GM23338 (cell line): ENCODE measurements at regions not wholly inside any gene's neighbourhood (a gene's known extent, or its start where the extent isn't known, plus 50 kb on each side); places are given as distances from the start of the nearest gene placed in this dataset.
A peak's percentile ranks its signal among the peaks of the same experiment; 100 is the strongest.

Source experiments
- ATAC-seq: fragments of 200-7000 bp; cut with Tn5 transposase; 3 replicates; pipeline ENCODE4 v1.9.1; 2020
- DNase-seq: peaks from one replicate; pipeline ENCODE4 v3.0.0-alpha.2; 2015; ENCODE audit warnings: low spot score
- H2AFZ ChIP-seq: fragments of 200-600 bp; sonication (generic); 2 replicates; pipeline ENCODE4 v1.8.0; 2016; ENCODE audit warnings: antibody characterized with exemption, mild to moderate bottlenecking, moderate library complexity
- H3F3A ChIP-seq: fragments of 200-600 bp; sonication (generic); replicated peaks from 2 replicates; pipeline ENCODE4 v1.8.0; 2017; ENCODE audit warnings: antibody characterized with exemption, mixed run types, low read depth
- H3K27ac ChIP-seq: fragments of 200-600 bp; sonication (generic); 2 replicates; pipeline ENCODE4 v1.6.1; 2016; ENCODE audit warnings: low read depth
- H3K27me3 ChIP-seq: fragments of 200-600 bp; sonication (generic); 2 replicates; pipeline ENCODE4 v1.8.0; 2016; ENCODE audit warnings: mild to moderate bottlenecking, mixed run types, moderate library complexity; ENCODE audit not compliant: insufficient read depth
- H3K36me3 ChIP-seq: fragments of 200-600 bp; sonication (generic); 2 replicates; pipeline ENCODE4 v1.8.0; 2016; ENCODE audit warnings: mild to moderate bottlenecking; ENCODE audit not compliant: insufficient read depth
- H3K4me1 ChIP-seq: fragments of 200-600 bp; sonication (generic); 2 replicates; pipeline ENCODE4 v1.8.0; 2016; ENCODE audit warnings: mild to moderate bottlenecking, moderate library complexity; ENCODE audit not compliant: insufficient read depth
- H3K4me2 ChIP-seq: fragments of 200-600 bp; sonication (generic); 2 replicates; pipeline ENCODE4 v1.7.1; 2017; ENCODE audit warnings: mixed run types
- H3K4me3 ChIP-seq: fragments of 200-600 bp; sonication (generic); 2 replicates; pipeline ENCODE4 v1.6.1; 2016; ENCODE audit warnings: mixed run types
- H3K79me2 ChIP-seq: fragments of 200-600 bp; sonication (generic); replicated peaks from 2 replicates; pipeline ENCODE4 v1.8.0; 2017; ENCODE audit warnings: mild to moderate bottlenecking; ENCODE audit not compliant: insufficient read depth
- H3K9me2 ChIP-seq: fragments of 200-600 bp; sonication (generic); 2 replicates; pipeline ENCODE4 v1.8.0; 2017; ENCODE audit not compliant: insufficient read depth
- H4K20me1 ChIP-seq: fragments of 200-600 bp; sonication (generic); replicated peaks from 2 replicates; pipeline ENCODE4 v1.8.0; 2017; ENCODE audit warnings: mild to moderate bottlenecking; ENCODE audit not compliant: insufficient read depth
- H3K27ac Mint-ChIP-seq: 2 replicates; pipeline ENCODE4 v1.8.0; 2020; ENCODE audit warnings: inconsistent platforms, mild to moderate bottlenecking, moderate library complexity, mixed read lengths
- H3K27me3 Mint-ChIP-seq: 3 replicates; pipeline ENCODE4 v1.8.0; 2022; ENCODE audit warnings: low read depth, mild to moderate bottlenecking, moderate library complexity, mixed read lengths, inconsistent platforms; ENCODE audit not compliant: insufficient read depth, poor library complexity
- H3K36me3 Mint-ChIP-seq: 3 replicates; pipeline ENCODE4 v1.8.0; 2021; ENCODE audit warnings: low read depth, mild to moderate bottlenecking, inconsistent platforms, moderate library complexity, mixed read lengths
- H3K4me1 Mint-ChIP-seq: 3 replicates; pipeline ENCODE4 v1.8.0; 2020; ENCODE audit warnings: mild to moderate bottlenecking, inconsistent platforms, mixed read lengths
- H3K4me3 Mint-ChIP-seq: 3 replicates; pipeline ENCODE4 v1.8.0; 2021; ENCODE audit warnings: moderate library complexity, mild to moderate bottlenecking, inconsistent platforms, mixed read lengths
- H3K9me3 Mint-ChIP-seq: 3 replicates; pipeline ENCODE4 v1.8.0; 2020; ENCODE audit warnings: moderate library complexity, mild to moderate bottlenecking, inconsistent platforms, mixed read lengths
- CREB1 ChIP-seq: fragments of 250-450 bp; sonication (Bioruptor Pico); IDR thresholded peaks from 2 replicates; pipeline ENCODE4 v1.5.0; 2020; ENCODE audit warnings: low read depth, mild to moderate bottlenecking, moderate library complexity
- EZH2 ChIP-seq: fragments of 200-600 bp; sonication (generic); IDR thresholded peaks from one replicate; pipeline ENCODE4 v1.8.0; 2017; ENCODE audit warnings: antibody characterized with exemption, mild to moderate bottlenecking, low read depth; ENCODE audit not compliant: unreplicated experiment
- EZH2phosphoT487 ChIP-seq: fragments of 200-600 bp; sonication (generic); IDR thresholded peaks from one replicate; pipeline ENCODE4 v1.8.1; 2018; ENCODE audit warnings: antibody characterized with exemption; ENCODE audit not compliant: unreplicated experiment
- REST ChIP-seq: IDR thresholded peaks from one replicate; pipeline ENCODE4 v1.6.1; 2018; ENCODE audit warnings: antibody characterized with exemption; ENCODE audit not compliant: unreplicated experiment
- STAT1 ChIP-seq: IDR thresholded peaks from one replicate; pipeline ENCODE4 v1.6.1; 2016; ENCODE audit warnings: antibody characterized with exemption; ENCODE audit not compliant: unreplicated experiment
- ZNF114 ChIP-seq: fragments of 250-450 bp; sonication (Bioruptor Pico); IDR thresholded peaks from 2 replicates; pipeline ENCODE4 v1.5.0; 2020; ENCODE audit warnings: mild to moderate bottlenecking, moderate library complexity
- ZNF462 ChIP-seq: fragments of 250-450 bp; sonication (Bioruptor Pico); IDR thresholded peaks from 2 replicates; pipeline ENCODE4 v1.5.0; 2020; ENCODE audit warnings: mild to moderate bottlenecking, moderate library complexity
- TF ChIP-seq, protein P1 (sequence below), 2 experiments: fragments of 200-600 bp in 1 of 2; sonication (generic) in 1 of 2; conservative IDR thresholded peaks; 2 replicates each; pipeline versions ENCODE4 v1.5.1 to v1.6.1; 2016 to 2017; ENCODE audit warnings: antibody characterized with exemption in 2 of 2, low read depth in 2 of 2, mild to moderate bottlenecking in 2 of 2, moderate library complexity in 1 of 2

DNA sequence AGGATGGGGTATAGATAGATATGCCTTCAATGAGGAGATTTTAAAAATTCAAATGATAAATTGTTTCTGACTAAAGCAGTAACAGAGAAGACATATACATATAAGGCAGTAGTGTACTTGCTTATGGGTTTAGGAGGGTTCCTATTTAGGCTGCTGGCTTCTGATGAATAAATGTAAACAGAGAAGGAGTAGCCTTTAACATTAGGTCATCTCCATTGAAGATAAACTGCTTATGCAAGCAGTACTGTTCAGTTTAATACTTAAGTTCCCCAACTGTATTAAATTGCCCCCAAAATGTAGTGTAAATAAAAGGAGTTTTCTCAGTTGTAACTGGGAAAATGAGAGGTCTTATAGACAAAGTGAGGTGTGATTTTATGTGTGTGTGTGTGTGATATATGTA is 217.7 kb upstream of the TMEFF2 start:
- peak overlapping the region; percentile 16; the same call in 1 of the 2 replicates for H2AFZ ChIP-seq
- no peaks in the 10 kb centered on the region for H3K27me3 ChIP-seq
- H3K79me2 ChIP-seq, result no peaks in the 10 kb centered on the region
- no peaks in the 10 kb centered on the region for H3K9me2 ChIP-seq
- Mint-ChIP-seq H3K27ac (no peak overlapping the region), H3K27me3 (peaks cover 2% of the 10 kb centered on the region), H3K9me3 (peaks cover 7% of the 10 kb centered on the region; the same call in 1 of the 3 replicates), H3K4me1 (peaks cover 10% of the 10 kb centered on the region), H3K36me3 (no peaks in the 10 kb centered on the region), H3K4me3 (no peak overlapping the region)
- H3K4me3 ChIP-seq, result no peak overlapping the region
- no peaks in the 10 kb centered on the region for H4K20me1 ChIP-seq
- H3K27ac ChIP-seq, result no peak overlapping the region
- no peaks in the 10 kb centered on the region for H3K36me3 ChIP-seq
- TF ChIP-seq ZNF114 (CRISPR knock-in tag) (no peak), REST (no peak), EZH2 (no peak), EZH2phosphoT487 (no peak), ZNF462 (no peak), CREB1 (no peak), STAT1 (no peak)
- TF ChIP-seq, protein P1, sequence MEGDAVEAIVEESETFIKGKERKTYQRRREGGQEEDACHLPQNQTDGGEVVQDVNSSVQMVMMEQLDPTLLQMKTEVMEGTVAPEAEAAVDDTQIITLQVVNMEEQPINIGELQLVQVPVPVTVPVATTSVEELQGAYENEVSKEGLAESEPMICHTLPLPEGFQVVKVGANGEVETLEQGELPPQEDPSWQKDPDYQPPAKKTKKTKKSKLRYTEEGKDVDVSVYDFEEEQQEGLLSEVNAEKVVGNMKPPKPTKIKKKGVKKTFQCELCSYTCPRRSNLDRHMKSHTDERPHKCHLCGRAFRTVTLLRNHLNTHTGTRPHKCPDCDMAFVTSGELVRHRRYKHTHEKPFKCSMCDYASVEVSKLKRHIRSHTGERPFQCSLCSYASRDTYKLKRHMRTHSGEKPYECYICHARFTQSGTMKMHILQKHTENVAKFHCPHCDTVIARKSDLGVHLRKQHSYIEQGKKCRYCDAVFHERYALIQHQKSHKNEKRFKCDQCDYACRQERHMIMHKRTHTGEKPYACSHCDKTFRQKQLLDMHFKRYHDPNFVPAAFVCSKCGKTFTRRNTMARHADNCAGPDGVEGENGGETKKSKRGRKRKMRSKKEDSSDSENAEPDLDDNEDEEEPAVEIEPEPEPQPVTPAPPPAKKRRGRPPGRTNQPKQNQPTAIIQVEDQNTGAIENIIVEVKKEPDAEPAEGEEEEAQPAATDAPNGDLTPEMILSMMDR (conservative IDR thresholded peaks at IDR 0.05; ENCODE audit: low read depth in 2 of 2), result no peak
- DNase-seq (no peak), ATAC-seq (no peak)
- no peak overlapping the region for H3K4me2 ChIP-seq
- H3K4me1 ChIP-seq, result peaks cover 10% of the 10 kb centered on the region
- H3F3A ChIP-seq, result no peaks in the 10 kb centered on the region
